GM21360 (cell line): ENCODE measurements at regions not wholly inside any gene's neighbourhood (a gene's known extent, or its start where the extent isn't known, plus 50 kb on each side); places are given as distances from the start of the nearest gene placed in this dataset.
"Not testable (repeated sequence)": the region's sequence is repeated elsewhere in the genome, so short reads cannot be mapped to it uniquely, and the experiment has no call there.

Experiments used
- ATAC-seq: cut with Tn5 transposase; IDR thresholded peaks from one replicate; pipeline ENCODE4 v1.9.1; 2021; ENCODE audit warnings: mild to moderate bottlenecking, moderate library complexity; ENCODE audit not compliant: unreplicated experiment

DNA sequence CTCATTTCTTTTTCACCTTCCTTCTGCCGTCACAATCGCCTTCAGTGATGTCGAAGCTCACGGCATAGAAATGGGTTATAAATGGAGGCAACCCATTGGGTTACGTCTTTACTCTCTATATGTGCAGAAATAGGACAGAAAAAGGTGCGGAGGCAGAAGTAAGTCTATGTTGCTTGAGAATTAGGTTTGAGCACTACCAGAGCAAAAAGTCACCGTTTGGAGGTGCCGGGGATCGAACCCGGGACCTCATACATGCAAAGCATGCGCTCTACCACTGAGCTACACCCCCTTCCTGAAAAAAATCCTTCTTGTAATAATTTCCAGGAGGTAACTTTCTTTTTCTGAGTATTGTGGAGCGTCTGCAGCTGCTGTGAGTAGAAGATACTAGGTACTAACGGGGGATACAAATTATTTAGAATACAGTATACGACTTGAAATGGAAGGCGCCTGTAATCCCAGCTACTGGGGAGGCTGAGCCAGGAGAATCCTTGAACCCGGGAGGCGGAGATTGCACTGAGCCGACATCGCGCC is 134.2 kb downstream of the TRIM27 start:
- no peak for ATAC-seq

DNA sequence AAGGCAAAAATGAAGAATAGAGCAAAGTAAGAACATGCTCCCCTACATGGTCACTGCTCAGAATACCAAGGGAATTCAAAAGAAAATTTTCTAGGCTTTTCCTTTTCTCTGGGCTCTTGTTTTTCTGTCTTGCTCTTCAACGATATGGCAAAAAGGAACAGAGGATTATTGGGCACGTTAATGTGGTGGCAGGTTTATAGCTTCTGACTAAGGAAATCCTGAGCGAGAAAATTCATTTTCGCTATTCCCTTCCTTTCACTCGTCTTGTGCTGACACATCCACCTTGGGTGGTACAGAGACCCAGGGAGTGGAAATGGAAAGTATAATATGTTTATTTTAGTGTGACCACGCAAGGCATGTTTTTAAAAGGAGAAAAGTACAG is 132.8 kb downstream of the TRIM27 start:
- no peak for ATAC-seq

GRCh38 chr6:28794175-28795002 is 129.4 kb downstream of the TRIM27 start:
- no peak for ATAC-seq

GRCh38 chr6:28800647-28801046 is 123.1 kb downstream of the TRIM27 start:
- ATAC-seq: not testable (repeated sequence)

DNA sequence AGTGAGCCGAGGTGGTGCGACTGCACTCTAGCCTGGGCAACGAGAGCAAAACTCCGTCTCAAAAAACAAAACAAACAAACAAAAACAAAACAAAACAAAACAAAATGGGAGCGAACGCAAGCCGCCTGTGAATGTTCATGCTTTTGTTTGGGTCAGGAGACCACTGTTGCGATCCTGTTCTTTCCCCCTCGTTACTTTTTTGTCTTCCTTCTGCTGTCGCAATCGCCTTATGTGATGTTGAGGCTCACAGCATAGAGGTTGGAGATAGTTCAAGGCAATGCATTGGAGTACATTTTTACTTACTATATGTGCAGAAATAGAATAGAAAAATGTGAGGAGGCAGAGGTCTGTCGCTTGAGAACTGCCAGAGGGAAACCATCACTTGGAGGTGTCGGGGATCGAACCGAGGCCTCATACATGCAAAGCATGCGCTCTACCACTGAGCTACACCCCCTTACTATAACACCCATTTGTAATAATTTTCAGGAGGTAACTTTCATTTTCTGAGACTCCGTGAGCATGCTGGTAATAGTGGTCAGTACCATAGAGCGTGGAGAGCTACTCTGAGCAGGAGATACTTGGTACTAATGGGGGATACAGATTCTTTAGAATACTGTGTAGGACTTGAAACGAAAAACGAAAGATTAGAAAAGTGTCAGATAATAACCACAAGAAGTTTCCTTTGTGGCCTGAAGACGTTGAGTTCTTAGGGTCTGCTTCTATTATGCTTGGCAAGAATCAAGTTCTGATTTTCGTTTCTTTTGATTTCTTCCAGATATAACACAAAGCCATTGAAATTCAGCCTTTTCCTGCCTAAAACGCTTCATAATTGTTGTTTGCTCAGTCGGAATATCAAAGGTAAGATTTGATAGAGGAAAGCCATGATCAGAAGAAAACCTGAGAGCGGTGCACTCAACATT is 121.1 kb downstream of the TRIM27 start:
- ATAC-seq: peak; percentile 67

- ATAC-seq: no peak
Measured at GRCh38 chr6:28803337-28803709, 120.5 kb downstream of the TRIM27 start.

- ATAC-seq: no peak
Measured at GRCh38 chr6:28807682-28808280, 116.0 kb downstream of the TRIM27 start.

DNA sequence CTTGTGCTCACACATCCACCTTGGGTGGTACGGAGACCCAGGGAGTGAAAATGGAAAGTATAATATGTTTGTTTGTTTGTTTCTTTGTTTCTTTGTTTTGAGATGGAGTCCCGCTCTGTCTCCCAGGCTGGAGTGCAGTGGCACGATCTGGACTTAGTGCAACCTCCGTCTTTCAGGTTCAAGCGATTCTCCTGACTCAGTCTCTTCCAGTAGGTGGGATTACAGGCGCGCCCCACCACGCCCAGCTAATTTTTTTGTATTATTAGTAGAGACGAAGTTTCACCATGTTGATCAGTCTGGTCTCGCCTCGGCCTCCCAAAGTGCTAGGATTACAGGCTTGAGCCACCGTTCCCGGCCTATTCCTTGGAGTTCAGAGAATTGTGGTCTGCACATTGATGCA is 115.4 kb downstream of the TRIM27 start:
- ATAC-seq: no peak

GRCh38 chr6:28809947-28810658 is 113.7 kb downstream of the TRIM27 start:
- ATAC-seq: no peak

GRCh38 chr6:28810659-28811053 is 113.1 kb downstream of the TRIM27 start:
- ATAC-seq: no peak

- no peak for ATAC-seq
Measured at GRCh38 chr6:28811873-28812272, 111.9 kb downstream of the TRIM27 start.

GRCh38 chr6:28812778-28813569 is 110.8 kb downstream of the TRIM27 start:
- ATAC-seq: no peak

DNA sequence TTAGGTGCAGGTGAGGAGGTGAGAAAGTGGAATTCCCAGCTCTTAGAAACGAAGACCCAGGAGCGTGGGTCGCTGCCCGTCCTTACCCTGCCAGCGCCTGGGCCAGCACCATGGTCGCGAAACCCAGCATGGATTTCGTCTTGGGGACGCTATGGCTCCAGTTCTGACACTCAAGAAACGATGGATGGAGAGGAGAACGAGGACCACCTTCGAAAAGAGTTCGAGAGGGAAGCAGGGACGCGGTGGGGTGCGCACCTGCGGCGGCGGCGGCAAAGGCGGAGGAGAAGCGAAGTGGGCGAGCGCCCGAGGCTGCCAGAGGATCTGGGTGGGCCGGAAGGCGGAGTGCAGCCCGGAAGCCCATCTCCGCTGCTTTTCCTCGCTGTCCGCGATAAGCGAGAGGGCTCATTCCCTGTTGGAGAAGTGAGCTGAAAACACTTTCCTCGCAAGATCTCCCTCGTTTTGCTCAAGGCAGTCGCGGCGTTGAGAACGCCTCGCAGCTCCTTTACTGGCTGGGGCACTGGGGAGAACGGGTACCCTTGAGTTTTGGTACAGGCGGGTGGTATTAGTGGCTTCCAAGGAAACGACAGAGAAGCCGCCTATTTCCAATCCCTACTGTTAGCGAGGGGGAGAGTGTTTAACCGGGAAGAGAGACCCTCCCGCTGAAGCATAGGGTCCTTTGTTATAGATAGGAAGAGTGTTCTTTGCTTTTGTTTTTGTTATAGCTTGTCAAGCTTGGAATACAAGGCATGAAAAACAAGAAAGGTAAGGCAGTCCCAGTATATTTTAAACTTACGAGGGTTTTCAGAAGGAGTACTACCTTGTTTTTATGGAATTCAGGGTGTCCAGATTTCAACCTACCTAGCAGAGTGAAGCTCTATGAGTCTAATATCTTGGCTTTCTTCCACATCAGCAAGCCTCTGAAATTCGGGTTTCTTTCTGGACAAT is 109.5 kb downstream of the TRIM27 start:
- no peak for ATAC-seq

- ATAC-seq: no peak
Measured at GRCh38 chr6:28816339-28816908, 107.4 kb downstream of the TRIM27 start.

DNA sequence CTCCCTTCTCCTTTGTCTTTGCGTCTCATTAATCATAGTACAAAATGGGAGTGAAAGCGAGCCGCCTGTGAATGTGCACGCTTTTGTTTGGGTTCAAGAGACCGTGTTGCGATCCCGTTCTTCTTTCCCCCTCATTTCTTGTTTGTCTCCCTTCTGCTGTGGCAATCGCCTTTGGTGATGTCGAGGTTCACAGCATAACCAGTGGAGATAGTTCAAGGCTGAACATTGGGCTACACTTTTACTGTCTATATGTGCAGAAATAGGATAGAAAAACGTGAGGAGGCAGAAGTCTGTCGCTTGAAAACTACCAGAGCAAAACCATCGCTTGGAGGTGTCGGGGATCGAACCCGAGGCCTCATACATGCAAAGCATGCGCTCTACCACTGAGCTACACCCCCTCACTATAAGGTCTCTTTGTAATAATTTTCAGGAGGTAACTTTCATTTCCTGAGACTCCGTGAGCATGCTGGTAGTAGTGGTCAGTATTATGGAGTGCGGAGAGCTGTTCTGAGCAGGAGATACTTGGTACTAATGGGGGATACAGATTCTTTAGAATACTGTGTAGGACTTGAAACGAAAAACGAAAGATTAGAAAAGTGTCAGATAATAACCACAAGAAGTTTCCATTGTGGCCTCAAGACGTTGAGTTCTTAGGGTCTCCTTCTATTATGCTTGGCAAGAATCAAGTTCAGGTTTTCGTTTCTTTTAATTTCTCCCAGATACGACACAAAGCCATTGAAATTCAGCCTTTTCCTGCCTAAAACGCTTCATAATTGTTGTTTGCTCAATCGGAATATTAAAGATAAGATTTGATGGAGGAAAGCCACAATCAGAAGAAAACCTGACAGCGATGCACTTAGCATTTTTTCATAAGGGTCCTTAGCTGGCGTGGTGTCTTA is 106.6 kb downstream of the TRIM27 start:
- ATAC-seq: no peak

DNA sequence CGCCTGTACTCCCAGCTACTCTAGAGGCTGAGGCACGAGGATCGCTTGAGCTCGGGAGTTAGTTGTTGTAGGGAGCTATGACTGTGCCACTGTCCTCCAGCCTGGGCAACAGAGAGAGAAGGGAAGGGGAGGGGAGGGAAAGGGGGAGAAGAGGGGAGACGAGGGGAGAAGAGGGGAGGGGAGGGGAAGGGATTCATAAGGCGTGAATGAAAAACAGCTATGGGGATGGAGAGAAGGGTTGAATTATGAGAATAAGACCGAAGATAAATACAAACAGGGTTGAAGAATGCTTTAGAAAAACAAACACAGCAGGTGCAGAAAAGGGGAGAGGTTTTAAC is 106.0 kb downstream of the TRIM27 start:
- ATAC-seq: no peak
